ENCODE measurements at regions not wholly inside any gene's neighbourhood (a gene's known extent, or its start where the extent isn't known, plus 50 kb on each side); places are given as distances from the start of the nearest gene placed in this dataset.

DNA sequence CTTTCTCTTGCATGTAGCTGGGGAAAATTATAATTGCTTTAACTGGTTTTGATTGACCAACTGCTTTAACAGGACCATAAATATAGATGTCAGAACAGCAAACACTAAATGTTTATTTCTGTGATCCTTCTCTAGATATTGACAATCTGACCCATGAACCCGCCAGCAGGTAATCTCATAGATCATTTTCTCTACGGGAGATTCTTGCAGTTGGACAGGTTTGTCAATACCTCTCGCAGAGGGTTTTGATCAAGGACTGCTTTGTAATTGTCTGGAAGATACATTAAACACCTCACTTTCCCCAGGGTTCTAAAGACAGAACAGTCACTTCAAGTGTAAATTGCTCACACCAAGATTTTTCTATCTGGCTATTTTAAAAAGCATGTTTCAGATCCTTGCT is 235.8 kb upstream of the RHOBTB1 start:
- DNase-seq (ENCODE audit: low spot score) = no peak
- H3K4me1 ChIP-seq (ENCODE audit: control insufficient read depth in 4 of 4, insufficient read depth in 4 of 4, low read length in 3 of 4) = no peaks in the 10 kb centered on the region
- H3K9ac ChIP-seq (ENCODE audit: low read depth in 1 of 2, low read length in 2 of 2) = no peak overlapping the region
- no peak overlapping the region for H3K4me3 ChIP-seq (ENCODE audit: low read depth in 1 of 3, low read length in 3 of 3)
- H3K36me3 ChIP-seq (ENCODE audit: control insufficient read depth in 4 of 4, insufficient read depth in 3 of 4, low read depth in 1 of 4, low read length in 3 of 4) = no peaks in the 10 kb centered on the region
- no peaks in the 10 kb centered on the region for H3K27me3 ChIP-seq (ENCODE audit: control insufficient read depth in 4 of 4, insufficient read depth in 4 of 4, low read length in 3 of 4)
- no peak overlapping the region for H3K27ac ChIP-seq (ENCODE audit: low read depth in 1 of 2, low read length in 2 of 2)
- H3K9me3 ChIP-seq (ENCODE audit: control insufficient read depth in 4 of 4, low read length in 3 of 4) = no peaks in the 10 kb centered on the region
- WGBS = 40% methylated on average over 3 of the region's 3 CpGs
- TF ChIP-seq SP1 (IDR thresholded peaks at IDR 0.05) (no peak), RXRA (IDR thresholded peaks at IDR 0.05) (no peak), YY1 (IDR thresholded peaks at IDR 0.05) (no peak), NR2F2 (IDR thresholded peaks at IDR 0.05) (no peak), HNF4G (IDR thresholded peaks at IDR 0.05) (no peak), FOXA1 (IDR thresholded peaks at IDR 0.05) (no peak), RAD21 (IDR thresholded peaks at IDR 0.05) (no peak), HNF4A (conservative IDR thresholded peaks at IDR 0.05) (no peak), EGR1 (IDR thresholded peaks at IDR 0.05; ENCODE audit: low read depth in 2 of 2) (no peak)
- TF ChIP-seq, protein P1, sequence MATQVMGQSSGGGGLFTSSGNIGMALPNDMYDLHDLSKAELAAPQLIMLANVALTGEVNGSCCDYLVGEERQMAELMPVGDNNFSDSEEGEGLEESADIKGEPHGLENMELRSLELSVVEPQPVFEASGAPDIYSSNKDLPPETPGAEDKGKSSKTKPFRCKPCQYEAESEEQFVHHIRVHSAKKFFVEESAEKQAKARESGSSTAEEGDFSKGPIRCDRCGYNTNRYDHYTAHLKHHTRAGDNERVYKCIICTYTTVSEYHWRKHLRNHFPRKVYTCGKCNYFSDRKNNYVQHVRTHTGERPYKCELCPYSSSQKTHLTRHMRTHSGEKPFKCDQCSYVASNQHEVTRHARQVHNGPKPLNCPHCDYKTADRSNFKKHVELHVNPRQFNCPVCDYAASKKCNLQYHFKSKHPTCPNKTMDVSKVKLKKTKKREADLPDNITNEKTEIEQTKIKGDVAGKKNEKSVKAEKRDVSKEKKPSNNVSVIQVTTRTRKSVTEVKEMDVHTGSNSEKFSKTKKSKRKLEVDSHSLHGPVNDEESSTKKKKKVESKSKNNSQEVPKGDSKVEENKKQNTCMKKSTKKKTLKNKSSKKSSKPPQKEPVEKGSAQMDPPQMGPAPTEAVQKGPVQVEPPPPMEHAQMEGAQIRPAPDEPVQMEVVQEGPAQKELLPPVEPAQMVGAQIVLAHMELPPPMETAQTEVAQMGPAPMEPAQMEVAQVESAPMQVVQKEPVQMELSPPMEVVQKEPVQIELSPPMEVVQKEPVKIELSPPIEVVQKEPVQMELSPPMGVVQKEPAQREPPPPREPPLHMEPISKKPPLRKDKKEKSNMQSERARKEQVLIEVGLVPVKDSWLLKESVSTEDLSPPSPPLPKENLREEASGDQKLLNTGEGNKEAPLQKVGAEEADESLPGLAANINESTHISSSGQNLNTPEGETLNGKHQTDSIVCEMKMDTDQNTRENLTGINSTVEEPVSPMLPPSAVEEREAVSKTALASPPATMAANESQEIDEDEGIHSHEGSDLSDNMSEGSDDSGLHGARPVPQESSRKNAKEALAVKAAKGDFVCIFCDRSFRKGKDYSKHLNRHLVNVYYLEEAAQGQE (IDR thresholded peaks at IDR 0.05) = no peak
- TF ChIP-seq, protein P2, sequence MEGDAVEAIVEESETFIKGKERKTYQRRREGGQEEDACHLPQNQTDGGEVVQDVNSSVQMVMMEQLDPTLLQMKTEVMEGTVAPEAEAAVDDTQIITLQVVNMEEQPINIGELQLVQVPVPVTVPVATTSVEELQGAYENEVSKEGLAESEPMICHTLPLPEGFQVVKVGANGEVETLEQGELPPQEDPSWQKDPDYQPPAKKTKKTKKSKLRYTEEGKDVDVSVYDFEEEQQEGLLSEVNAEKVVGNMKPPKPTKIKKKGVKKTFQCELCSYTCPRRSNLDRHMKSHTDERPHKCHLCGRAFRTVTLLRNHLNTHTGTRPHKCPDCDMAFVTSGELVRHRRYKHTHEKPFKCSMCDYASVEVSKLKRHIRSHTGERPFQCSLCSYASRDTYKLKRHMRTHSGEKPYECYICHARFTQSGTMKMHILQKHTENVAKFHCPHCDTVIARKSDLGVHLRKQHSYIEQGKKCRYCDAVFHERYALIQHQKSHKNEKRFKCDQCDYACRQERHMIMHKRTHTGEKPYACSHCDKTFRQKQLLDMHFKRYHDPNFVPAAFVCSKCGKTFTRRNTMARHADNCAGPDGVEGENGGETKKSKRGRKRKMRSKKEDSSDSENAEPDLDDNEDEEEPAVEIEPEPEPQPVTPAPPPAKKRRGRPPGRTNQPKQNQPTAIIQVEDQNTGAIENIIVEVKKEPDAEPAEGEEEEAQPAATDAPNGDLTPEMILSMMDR (IDR thresholded peaks at IDR 0.05; ENCODE audit: low read depth, low read length, missing input control) = no peak
- TF ChIP-seq, protein P3, sequence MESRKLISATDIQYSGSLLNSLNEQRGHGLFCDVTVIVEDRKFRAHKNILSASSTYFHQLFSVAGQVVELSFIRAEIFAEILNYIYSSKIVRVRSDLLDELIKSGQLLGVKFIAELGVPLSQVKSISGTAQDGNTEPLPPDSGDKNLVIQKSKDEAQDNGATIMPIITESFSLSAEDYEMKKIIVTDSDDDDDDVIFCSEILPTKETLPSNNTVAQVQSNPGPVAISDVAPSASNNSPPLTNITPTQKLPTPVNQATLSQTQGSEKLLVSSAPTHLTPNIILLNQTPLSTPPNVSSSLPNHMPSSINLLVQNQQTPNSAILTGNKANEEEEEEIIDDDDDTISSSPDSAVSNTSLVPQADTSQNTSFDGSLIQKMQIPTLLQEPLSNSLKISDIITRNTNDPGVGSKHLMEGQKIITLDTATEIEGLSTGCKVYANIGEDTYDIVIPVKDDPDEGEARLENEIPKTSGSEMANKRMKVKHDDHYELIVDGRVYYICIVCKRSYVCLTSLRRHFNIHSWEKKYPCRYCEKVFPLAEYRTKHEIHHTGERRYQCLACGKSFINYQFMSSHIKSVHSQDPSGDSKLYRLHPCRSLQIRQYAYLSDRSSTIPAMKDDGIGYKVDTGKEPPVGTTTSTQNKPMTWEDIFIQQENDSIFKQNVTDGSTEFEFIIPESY (IDR thresholded peaks at IDR 0.05) = no peak

- Histone ChIP-seq H3K4me3 (ENCODE audit: low read depth in 1 of 3, low read length in 3 of 3) (no peak overlapping the region), H3K36me3 (ENCODE audit: control insufficient read depth in 4 of 4, insufficient read depth in 3 of 4, low read depth in 1 of 4, low read length in 3 of 4) (no peaks in the 10 kb centered on the region), H3K27me3 (ENCODE audit: control insufficient read depth in 4 of 4, insufficient read depth in 4 of 4, low read length in 3 of 4) (no peaks in the 10 kb centered on the region), H3K27ac (ENCODE audit: low read depth in 1 of 2, low read length in 2 of 2) (no peak overlapping the region), H3K9ac (ENCODE audit: low read depth in 1 of 2, low read length in 2 of 2) (no peak overlapping the region), H3K4me1 (ENCODE audit: control insufficient read depth in 4 of 4, insufficient read depth in 4 of 4, low read length in 3 of 4) (no peaks in the 10 kb centered on the region), H3K9me3 (ENCODE audit: control insufficient read depth in 4 of 4, low read length in 3 of 4) (no peaks in the 10 kb centered on the region)
- DNase-seq (ENCODE audit: low spot score) = no peak
- 72% methylated on average over 3 of the region's 3 CpGs for WGBS
- TF ChIP-seq, protein P4, sequence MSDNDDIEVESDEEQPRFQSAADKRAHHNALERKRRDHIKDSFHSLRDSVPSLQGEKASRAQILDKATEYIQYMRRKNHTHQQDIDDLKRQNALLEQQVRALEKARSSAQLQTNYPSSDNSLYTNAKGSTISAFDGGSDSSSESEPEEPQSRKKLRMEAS (IDR thresholded peaks at IDR 0.05) = no peak
- TF ChIP-seq FOXA1 (IDR thresholded peaks at IDR 0.05) (no peak), GABPA (IDR thresholded peaks at IDR 0.05 in 1 of 2, conservative IDR thresholded peaks at IDR 0.05 in 1 of 2) (no peak)
These were observed 232.4 kb upstream of the RHOBTB1 start for GRCh38 chr10:61176424-61176823.

Measured in liver (tissue), 8 donors.